Neural cell (in vitro differentiated cells): ENCODE measurements at regions not wholly inside any gene's neighbourhood (a gene's known extent, or its start where the extent isn't known, plus 50 kb on each side); places are given as distances from the start of the nearest gene placed in this dataset.

ENCODE experiments used
- H2AFZ ChIP-seq: fragments of 200-600, 300-800 bp; sonication (generic), shearing (Covaris generic); 2 replicates; pipeline ENCODE4 v1.6.0; 2014; ENCODE audit warnings: low read depth, mild to moderate bottlenecking, antibody characterized with exemption, low read length, moderate library complexity
- H3F3A ChIP-seq: fragments of 200-600 bp; shearing (Covaris generic); 2 replicates; pipeline ENCODE4 v1.6.1; 2016; ENCODE audit warnings: mild to moderate bottlenecking, moderate library complexity, mixed read lengths, antibody characterized with exemption, low read length; ENCODE audit not compliant: insufficient read depth, poor library complexity, severe bottlenecking
- H3K27ac ChIP-seq: fragments of 200-600, 300-800 bp; sonication (generic), shearing (Covaris generic); 2 replicates; pipeline ENCODE4 v1.5.1; 2014; ENCODE audit warnings: mild to moderate bottlenecking, low read length, moderate library complexity
- H3K27me3 ChIP-seq: fragments of 300-800, 200-600 bp; sonication (generic), shearing (Covaris generic); 2 replicates; pipeline ENCODE4 v1.6.0; 2014; ENCODE audit warnings: mild to moderate bottlenecking, low read depth, low read length, moderate library complexity; ENCODE audit not compliant: insufficient read depth
- H3K36me3 ChIP-seq: fragments of 300-800, 200-600 bp; sonication (generic), shearing (Covaris generic); 2 replicates; pipeline ENCODE4 v1.5.1; 2014; ENCODE audit warnings: mild to moderate bottlenecking, antibody characterized with exemption, low read length, moderate library complexity; ENCODE audit not compliant: insufficient read depth
- H3K4me2 ChIP-seq: fragments of 300-800, 200-600 bp; sonication (generic), shearing (Covaris generic); 2 replicates; pipeline ENCODE4 v1.6.0; 2014; ENCODE audit warnings: mild to moderate bottlenecking, low read length
- H3K4me3 ChIP-seq: fragments of 300-800, 200-600 bp; sonication (generic), shearing (Covaris generic); 2 replicates; pipeline ENCODE4 v1.5.1; 2014; ENCODE audit warnings: mild to moderate bottlenecking, low read length, moderate library complexity
- H3K79me2 ChIP-seq: fragments of 200-600 bp; shearing (Covaris generic); replicated peaks from 2 replicates; pipeline ENCODE4 v1.6.0; 2014; ENCODE audit warnings: mild to moderate bottlenecking, low read length, moderate library complexity; ENCODE audit not compliant: insufficient read depth
- H3K9ac ChIP-seq: fragments of 300-800, 200-600 bp; sonication (generic), shearing (Covaris generic); 2 replicates; pipeline ENCODE4 v1.6.1; 2016; ENCODE audit warnings: mild to moderate bottlenecking, low read length, mixed read lengths
- H3K9me2 ChIP-seq: fragments of 200-600 bp; shearing (Covaris generic); 2 replicates; pipeline ENCODE4 v1.6.1; 2016; ENCODE audit warnings: mild to moderate bottlenecking, low read length, mixed read lengths; ENCODE audit not compliant: insufficient read depth
- H3K9me3 ChIP-seq: fragments of 200-600, 300-800 bp; sonication (generic), shearing (Covaris generic); 2 replicates; pipeline ENCODE4 v1.6.1; 2016; ENCODE audit warnings: mild to moderate bottlenecking, mixed run types, low read length, moderate library complexity, mixed read lengths
- H4K20me1 ChIP-seq: fragments of 200-600 bp; shearing (Covaris generic); 2 replicates; pipeline ENCODE4 v1.6.1; 2016; ENCODE audit warnings: mild to moderate bottlenecking, mixed run types; ENCODE audit not compliant: insufficient read depth
- CTCF ChIP-seq: fragments of 450-650 bp; IDR thresholded peaks from 2 replicates; pipeline ENCODE4 v1.5.1; 2014; ENCODE audit warnings: antibody characterized with exemption, mild to moderate bottlenecking, moderate library complexity; ENCODE audit not compliant: poor library complexity, severe bottlenecking
- EP300 ChIP-seq: fragments of 450-650 bp; conservative IDR thresholded peaks from 2 replicates; pipeline ENCODE4 v1.6.1; 2014; ENCODE audit warnings: antibody characterized with exemption, mild to moderate bottlenecking, moderate library complexity; ENCODE audit not compliant: poor library complexity, severe bottlenecking
- EZH2 ChIP-seq: fragments of 200-600, 300-800 bp; shearing (Covaris generic), sonication (generic); IDR thresholded peaks from 2 replicates; pipeline ENCODE4 v1.6.1; 2014; ENCODE audit warnings: antibody characterized with exemption, low read length, borderline replicate concordance, mild to moderate bottlenecking; ENCODE audit not compliant: insufficient read depth, poor library complexity, severe bottlenecking
- MXI1 ChIP-seq: fragments of 450-650 bp; conservative IDR thresholded peaks from 2 replicates; pipeline ENCODE4 v1.6.1; 2014; ENCODE audit warnings: antibody characterized with exemption, mild to moderate bottlenecking; ENCODE audit not compliant: poor library complexity, severe bottlenecking
- POLR2AphosphoS5 ChIP-seq: IDR thresholded peaks from 2 replicates; pipeline ENCODE4 v1.6.1; 2012
- RAD21 ChIP-seq: fragments of 450-650 bp; conservative IDR thresholded peaks from 2 replicates; pipeline ENCODE4 v1.6.1; 2014; ENCODE audit warnings: antibody characterized with exemption, mild to moderate bottlenecking, moderate library complexity
- REST ChIP-seq: IDR thresholded peaks from 2 replicates; pipeline ENCODE4 v1.6.1; 2012; ENCODE audit warnings: borderline replicate concordance
- SMC3 ChIP-seq: fragments of 450-650 bp; conservative IDR thresholded peaks from 2 replicates; pipeline ENCODE4 v1.6.1; 2014; ENCODE audit warnings: antibody characterized with exemption, mild to moderate bottlenecking, moderate library complexity; ENCODE audit not compliant: poor library complexity
- TAF1 ChIP-seq: IDR thresholded peaks from 2 replicates; pipeline ENCODE4 v1.6.1; 2012; ENCODE audit warnings: low read depth

GRCh38 chr19:31715249-31715945 is 366.2 kb upstream of the TSHZ3 start:
- no peak overlapping the region for H2AFZ ChIP-seq
- no peak overlapping the region for H3K9ac ChIP-seq
- no peaks in the 10 kb centered on the region for H3K36me3 ChIP-seq
- no peaks in the 10 kb centered on the region for H3K9me3 ChIP-seq
- H3K4me3 ChIP-seq, result no peak overlapping the region
- H3K27me3 ChIP-seq, result no peaks in the 10 kb centered on the region
- H4K20me1 ChIP-seq, result no peaks in the 10 kb centered on the region
- no peaks in the 10 kb centered on the region for H3F3A ChIP-seq
- H3K27ac ChIP-seq, result no peak overlapping the region
- H3K9me2 ChIP-seq, result no peaks in the 10 kb centered on the region
- H3K79me2 ChIP-seq, result no peaks in the 10 kb centered on the region
- TF ChIP-seq MXI1, result no peak
- TF ChIP-seq REST, result no peak
- TF ChIP-seq EZH2, result no peak
- TF ChIP-seq RAD21, result no peak
- no peak for TF ChIP-seq TAF1
- H3K4me2 ChIP-seq, result no peak overlapping the region

GRCh38 chr19:31716826-31717225 is 367.6 kb upstream of the TSHZ3 start:
- no peak for TF ChIP-seq TAF1
- no peak for TF ChIP-seq REST
- no peak for TF ChIP-seq CTCF
- no peak for TF ChIP-seq POLR2AphosphoS5
- TF ChIP-seq MXI1, result no peak
- TF ChIP-seq RAD21, result no peak
- no peak for TF ChIP-seq EZH2
- no peak for TF ChIP-seq EP300
- no peak for TF ChIP-seq SMC3

More at GRCh38 chr19:31716826-31717225, 367.6 kb upstream of the TSHZ3 start:
- H3F3A ChIP-seq, result no peaks in the 10 kb centered on the region
- no peaks in the 10 kb centered on the region for H3K27me3 ChIP-seq
- no peaks in the 10 kb centered on the region for H3K36me3 ChIP-seq
- H3K9ac ChIP-seq, result no peak overlapping the region
- no peaks in the 10 kb centered on the region for H4K20me1 ChIP-seq
- no peaks in the 10 kb centered on the region for H3K9me3 ChIP-seq
- no peak overlapping the region for H3K4me2 ChIP-seq
- H3K4me3 ChIP-seq, result no peak overlapping the region
- no peaks in the 10 kb centered on the region for H3K79me2 ChIP-seq
- H3K27ac ChIP-seq, result no peak overlapping the region
- H2AFZ ChIP-seq, result no peak overlapping the region
- H3K9me2 ChIP-seq, result no peaks in the 10 kb centered on the region
